ENCODE measurements at regions not wholly inside any gene's neighbourhood (a gene's known extent, or its start where the extent isn't known, plus 50 kb on each side); places are given as distances from the start of the nearest gene placed in this dataset.

DNA sequence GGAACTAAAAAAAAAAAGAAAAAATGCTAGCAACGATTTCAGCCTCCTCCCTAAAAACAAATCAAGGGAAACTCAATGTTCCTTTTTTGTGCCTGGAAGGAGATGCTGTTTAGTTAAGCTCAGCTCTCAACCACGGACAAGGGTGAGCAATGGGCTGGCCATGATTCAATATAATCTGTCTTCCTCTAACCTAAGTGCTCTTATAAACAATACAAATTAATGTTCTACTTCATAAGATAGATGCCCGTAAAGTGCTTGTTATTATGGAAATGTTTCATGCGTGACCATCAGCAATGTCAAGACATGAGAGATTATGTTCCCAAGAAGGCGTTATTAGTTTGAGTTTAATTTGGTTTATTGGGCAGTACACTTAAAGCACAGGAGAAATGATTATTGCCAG lies 320.3 kb downstream of the SFMBT2 start:
- Mint-ChIP-seq H3K4me1 (peaks cover 14% of the 10 kb centered on the region), H3K4me3 (no peak overlapping the region), H3K27me3 (ENCODE audit: low read depth) (peaks cover 10% of the 10 kb centered on the region), H3K36me3 (no peaks in the 10 kb centered on the region), H3K9me3 (no peaks in the 10 kb centered on the region), H3K27ac (no peak overlapping the region)
- ATAC-seq: no peak
- no peak for DNase-seq (ENCODE audit: low spot score)
- ChIA-PET CTCF (no interaction called here), POLR2A (no interaction called here)
- TF ChIP-seq HMGA2 (CRISPR knock-in tag; IDR thresholded peaks at IDR 0.05) (no peak), TEAD4 (CRISPR knock-in tag; IDR thresholded peaks at IDR 0.05) (no peak), ZNF423 (CRISPR knock-in tag; IDR thresholded peaks at IDR 0.05) (no peak), TEAD1 (CRISPR knock-in tag; IDR thresholded peaks at IDR 0.05) (no peak), JUN (CRISPR knock-in tag; IDR thresholded peaks at IDR 0.05) (no peak), TP53 (CRISPR knock-in tag; IDR thresholded peaks at IDR 0.05) (no peak), ZNF219 (CRISPR knock-in tag; IDR thresholded peaks at IDR 0.05; ENCODE audit: borderline replicate concordance) (no peak), OVOL2 (CRISPR knock-in tag; IDR thresholded peaks at IDR 0.05; ENCODE audit: borderline replicate concordance) (no peak), ZNF232 (CRISPR knock-in tag; IDR thresholded peaks at IDR 0.05) (no peak), ZNF121 (CRISPR knock-in tag; IDR thresholded peaks at IDR 0.05) (no peak), GTF2I (CRISPR knock-in tag; conservative IDR thresholded peaks at IDR 0.05) (no peak), ZNF138 (CRISPR knock-in tag; conservative IDR thresholded peaks at IDR 0.05) (no peak), RORB (CRISPR knock-in tag; IDR thresholded peaks at IDR 0.05) (no peak)
- TF ChIP-seq, protein P1, sequence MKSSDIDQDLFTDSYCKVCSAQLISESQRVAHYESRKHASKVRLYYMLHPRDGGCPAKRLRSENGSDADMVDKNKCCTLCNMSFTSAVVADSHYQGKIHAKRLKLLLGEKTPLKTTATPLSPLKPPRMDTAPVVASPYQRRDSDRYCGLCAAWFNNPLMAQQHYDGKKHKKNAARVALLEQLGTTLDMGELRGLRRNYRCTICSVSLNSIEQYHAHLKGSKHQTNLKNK (CRISPR knock-in tag; IDR thresholded peaks at IDR 0.05): no peak
- TF ChIP-seq, protein P2, sequence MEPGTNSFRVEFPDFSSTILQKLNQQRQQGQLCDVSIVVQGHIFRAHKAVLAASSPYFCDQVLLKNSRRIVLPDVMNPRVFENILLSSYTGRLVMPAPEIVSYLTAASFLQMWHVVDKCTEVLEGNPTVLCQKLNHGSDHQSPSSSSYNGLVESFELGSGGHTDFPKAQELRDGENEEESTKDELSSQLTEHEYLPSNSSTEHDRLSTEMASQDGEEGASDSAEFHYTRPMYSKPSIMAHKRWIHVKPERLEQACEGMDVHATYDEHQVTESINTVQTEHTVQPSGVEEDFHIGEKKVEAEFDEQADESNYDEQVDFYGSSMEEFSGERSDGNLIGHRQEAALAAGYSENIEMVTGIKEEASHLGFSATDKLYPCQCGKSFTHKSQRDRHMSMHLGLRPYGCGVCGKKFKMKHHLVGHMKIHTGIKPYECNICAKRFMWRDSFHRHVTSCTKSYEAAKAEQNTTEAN (CRISPR knock-in tag; IDR thresholded peaks at IDR 0.05): no peak
- TF ChIP-seq, protein P3, sequence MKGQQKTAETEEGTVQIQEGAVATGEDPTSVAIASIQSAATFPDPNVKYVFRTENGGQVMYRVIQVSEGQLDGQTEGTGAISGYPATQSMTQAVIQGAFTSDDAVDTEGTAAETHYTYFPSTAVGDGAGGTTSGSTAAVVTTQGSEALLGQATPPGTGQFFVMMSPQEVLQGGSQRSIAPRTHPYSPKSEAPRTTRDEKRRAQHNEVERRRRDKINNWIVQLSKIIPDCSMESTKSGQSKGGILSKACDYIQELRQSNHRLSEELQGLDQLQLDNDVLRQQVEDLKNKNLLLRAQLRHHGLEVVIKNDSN (CRISPR knock-in tag; IDR thresholded peaks at IDR 0.05): no peak
- TF ChIP-seq, protein P4, sequence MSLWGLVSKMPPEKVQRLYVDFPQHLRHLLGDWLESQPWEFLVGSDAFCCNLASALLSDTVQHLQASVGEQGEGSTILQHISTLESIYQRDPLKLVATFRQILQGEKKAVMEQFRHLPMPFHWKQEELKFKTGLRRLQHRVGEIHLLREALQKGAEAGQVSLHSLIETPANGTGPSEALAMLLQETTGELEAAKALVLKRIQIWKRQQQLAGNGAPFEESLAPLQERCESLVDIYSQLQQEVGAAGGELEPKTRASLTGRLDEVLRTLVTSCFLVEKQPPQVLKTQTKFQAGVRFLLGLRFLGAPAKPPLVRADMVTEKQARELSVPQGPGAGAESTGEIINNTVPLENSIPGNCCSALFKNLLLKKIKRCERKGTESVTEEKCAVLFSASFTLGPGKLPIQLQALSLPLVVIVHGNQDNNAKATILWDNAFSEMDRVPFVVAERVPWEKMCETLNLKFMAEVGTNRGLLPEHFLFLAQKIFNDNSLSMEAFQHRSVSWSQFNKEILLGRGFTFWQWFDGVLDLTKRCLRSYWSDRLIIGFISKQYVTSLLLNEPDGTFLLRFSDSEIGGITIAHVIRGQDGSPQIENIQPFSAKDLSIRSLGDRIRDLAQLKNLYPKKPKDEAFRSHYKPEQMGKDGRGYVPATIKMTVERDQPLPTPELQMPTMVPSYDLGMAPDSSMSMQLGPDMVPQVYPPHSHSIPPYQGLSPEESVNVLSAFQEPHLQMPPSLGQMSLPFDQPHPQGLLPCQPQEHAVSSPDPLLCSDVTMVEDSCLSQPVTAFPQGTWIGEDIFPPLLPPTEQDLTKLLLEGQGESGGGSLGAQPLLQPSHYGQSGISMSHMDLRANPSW (CRISPR knock-in tag; conservative IDR thresholded peaks at IDR 0.05; ENCODE audit: low read depth): no peak
- TF ChIP-seq, protein P5, sequence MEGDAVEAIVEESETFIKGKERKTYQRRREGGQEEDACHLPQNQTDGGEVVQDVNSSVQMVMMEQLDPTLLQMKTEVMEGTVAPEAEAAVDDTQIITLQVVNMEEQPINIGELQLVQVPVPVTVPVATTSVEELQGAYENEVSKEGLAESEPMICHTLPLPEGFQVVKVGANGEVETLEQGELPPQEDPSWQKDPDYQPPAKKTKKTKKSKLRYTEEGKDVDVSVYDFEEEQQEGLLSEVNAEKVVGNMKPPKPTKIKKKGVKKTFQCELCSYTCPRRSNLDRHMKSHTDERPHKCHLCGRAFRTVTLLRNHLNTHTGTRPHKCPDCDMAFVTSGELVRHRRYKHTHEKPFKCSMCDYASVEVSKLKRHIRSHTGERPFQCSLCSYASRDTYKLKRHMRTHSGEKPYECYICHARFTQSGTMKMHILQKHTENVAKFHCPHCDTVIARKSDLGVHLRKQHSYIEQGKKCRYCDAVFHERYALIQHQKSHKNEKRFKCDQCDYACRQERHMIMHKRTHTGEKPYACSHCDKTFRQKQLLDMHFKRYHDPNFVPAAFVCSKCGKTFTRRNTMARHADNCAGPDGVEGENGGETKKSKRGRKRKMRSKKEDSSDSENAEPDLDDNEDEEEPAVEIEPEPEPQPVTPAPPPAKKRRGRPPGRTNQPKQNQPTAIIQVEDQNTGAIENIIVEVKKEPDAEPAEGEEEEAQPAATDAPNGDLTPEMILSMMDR (IDR thresholded peaks at IDR 0.05): no peak
- TF ChIP-seq, protein P6, sequence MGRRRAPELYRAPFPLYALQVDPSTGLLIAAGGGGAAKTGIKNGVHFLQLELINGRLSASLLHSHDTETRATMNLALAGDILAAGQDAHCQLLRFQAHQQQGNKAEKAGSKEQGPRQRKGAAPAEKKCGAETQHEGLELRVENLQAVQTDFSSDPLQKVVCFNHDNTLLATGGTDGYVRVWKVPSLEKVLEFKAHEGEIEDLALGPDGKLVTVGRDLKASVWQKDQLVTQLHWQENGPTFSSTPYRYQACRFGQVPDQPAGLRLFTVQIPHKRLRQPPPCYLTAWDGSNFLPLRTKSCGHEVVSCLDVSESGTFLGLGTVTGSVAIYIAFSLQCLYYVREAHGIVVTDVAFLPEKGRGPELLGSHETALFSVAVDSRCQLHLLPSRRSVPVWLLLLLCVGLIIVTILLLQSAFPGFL (CRISPR knock-in tag; IDR thresholded peaks at IDR 0.05; ENCODE audit: borderline replicate concordance): no peak
- TF ChIP-seq, protein P7, sequence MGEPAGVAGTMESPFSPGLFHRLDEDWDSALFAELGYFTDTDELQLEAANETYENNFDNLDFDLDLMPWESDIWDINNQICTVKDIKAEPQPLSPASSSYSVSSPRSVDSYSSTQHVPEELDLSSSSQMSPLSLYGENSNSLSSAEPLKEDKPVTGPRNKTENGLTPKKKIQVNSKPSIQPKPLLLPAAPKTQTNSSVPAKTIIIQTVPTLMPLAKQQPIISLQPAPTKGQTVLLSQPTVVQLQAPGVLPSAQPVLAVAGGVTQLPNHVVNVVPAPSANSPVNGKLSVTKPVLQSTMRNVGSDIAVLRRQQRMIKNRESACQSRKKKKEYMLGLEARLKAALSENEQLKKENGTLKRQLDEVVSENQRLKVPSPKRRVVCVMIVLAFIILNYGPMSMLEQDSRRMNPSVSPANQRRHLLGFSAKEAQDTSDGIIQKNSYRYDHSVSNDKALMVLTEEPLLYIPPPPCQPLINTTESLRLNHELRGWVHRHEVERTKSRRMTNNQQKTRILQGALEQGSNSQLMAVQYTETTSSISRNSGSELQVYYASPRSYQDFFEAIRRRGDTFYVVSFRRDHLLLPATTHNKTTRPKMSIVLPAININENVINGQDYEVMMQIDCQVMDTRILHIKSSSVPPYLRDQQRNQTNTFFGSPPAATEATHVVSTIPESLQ (CRISPR knock-in tag; IDR thresholded peaks at IDR 0.05): no peak
